ENCODE measurements at regions not wholly inside any gene's neighbourhood (a gene's known extent, or its start where the extent isn't known, plus 50 kb on each side); places are given as distances from the start of the nearest gene placed in this dataset.

DNA sequence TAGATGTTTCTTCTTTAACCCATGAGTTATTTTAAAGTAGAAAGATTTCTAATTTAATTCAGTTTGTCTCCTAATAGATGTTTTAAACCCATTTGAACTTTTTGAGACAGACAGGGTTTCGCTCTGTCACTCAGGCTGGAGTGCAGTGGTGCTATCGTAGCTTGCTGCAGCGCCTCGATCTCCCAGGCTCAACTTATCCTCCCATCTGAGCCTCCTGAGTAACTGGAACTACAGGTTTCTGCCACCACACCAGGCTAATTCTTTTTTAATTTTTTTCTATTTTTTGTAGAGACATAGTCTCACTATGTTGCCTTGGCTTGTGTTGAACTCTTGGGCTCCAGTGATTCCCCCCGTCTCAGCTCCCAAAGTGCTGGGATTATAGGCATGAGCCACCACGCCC is 53.0 kb upstream of the RAB18 start:
- TF ChIP-seq TAF1 (IDR thresholded peaks at IDR 0.05; ENCODE audit: borderline replicate concordance, insufficient read depth, low read length) (no peak), POLR2AphosphoS5 (IDR thresholded peaks at IDR 0.05; ENCODE audit: low read depth, low read length) (no peak), REST (IDR thresholded peaks at IDR 0.05; ENCODE audit: insufficient read depth in 1 of 2, low read depth in 2 of 2, low read length in 2 of 2) (no peak), SIN3A (IDR thresholded peaks at IDR 0.05; ENCODE audit: borderline replicate concordance, insufficient read depth, low read length) (no peak)
